Keratinocyte (primary cell): ENCODE measurements at regions not wholly inside any gene's neighbourhood (a gene's known extent, or its start where the extent isn't known, plus 50 kb on each side); places are given as distances from the start of the nearest gene placed in this dataset.

Experiments used
- DNase-seq: peaks from one replicate; pipeline ENCODE4 v3.0.0-alpha.2; 2011; ENCODE audit warnings: low read depth, missing footprints, low spot score
- FAIRE-seq: peaks from 2 replicates; lab custom pipeline; 2011; peaks lifted over from hg19 to GRCh38; lab: Jason Lieb, UNC
- H2AFZ ChIP-seq: 2 replicates; pipeline ENCODE4 v1.6.0; 2012; ENCODE audit warnings: low read length, control low read depth, inconsistent platforms; ENCODE audit not compliant: control insufficient read depth
- H3K27ac ChIP-seq: 2 replicates; pipeline ENCODE4 v1.5.1; 2011; ENCODE audit warnings: low read length; ENCODE audit not compliant: control insufficient read depth, insufficient read depth
- H3K27me3 ChIP-seq: 3 replicates; pipeline ENCODE4 v1.6.0; 2011; ENCODE audit warnings: low read length; ENCODE audit not compliant: control insufficient read depth, insufficient read depth; ENCODE audit errors: extremely low read depth
- H3K36me3 ChIP-seq, 2 experiments: 2 replicates in 1 of 2; 3 replicates in 1 of 2; pipeline ENCODE4 v1.5.1; 2011; ENCODE audit warnings: low read length in 2 of 2, mild to moderate bottlenecking in 1 of 2; ENCODE audit not compliant: control insufficient read depth in 2 of 2, insufficient read depth in 2 of 2; ENCODE audit errors: extremely low read depth in 1 of 2
- H3K4me1 ChIP-seq: 3 replicates; pipeline ENCODE4 v1.5.1; 2011; ENCODE audit warnings: low read length; ENCODE audit not compliant: control insufficient read depth, insufficient read depth; ENCODE audit errors: extremely low read depth
- H3K4me2 ChIP-seq: 3 replicates; pipeline ENCODE4 v1.6.0; 2011; ENCODE audit warnings: low read depth, low read length; ENCODE audit not compliant: control insufficient read depth, insufficient read depth; ENCODE audit errors: extremely low read depth
- H3K4me3 ChIP-seq, 3 experiments: fragments of 200-600 bp in 1 of 3; sonication (generic) in 1 of 3; 2 replicates in 2 of 3; 3 replicates in 1 of 3; pipeline ENCODE4 v1.5.1; 2011 to 2016; ENCODE audit warnings: low read length in 3 of 3, mild to moderate bottlenecking in 3 of 3, control low read depth in 2 of 3, inconsistent platforms in 1 of 3, low read depth in 1 of 3, mixed read lengths in 1 of 3, mixed run types in 1 of 3, moderate library complexity in 1 of 3; ENCODE audit not compliant: control insufficient read depth in 2 of 3, insufficient read depth in 2 of 3; ENCODE audit errors: extremely low read depth in 1 of 3
- H3K79me2 ChIP-seq: 2 replicates; pipeline ENCODE4 v1.6.0; 2012; ENCODE audit warnings: low read length; ENCODE audit not compliant: control insufficient read depth, insufficient read depth
- H3K9ac ChIP-seq: 3 replicates; pipeline ENCODE4 v1.6.0; 2011; ENCODE audit warnings: low read length; ENCODE audit not compliant: control insufficient read depth, insufficient read depth; ENCODE audit errors: extremely low read depth
- H3K9me1 ChIP-seq: 3 replicates; pipeline ENCODE4 v1.6.0; 2011; ENCODE audit warnings: low read length; ENCODE audit not compliant: control insufficient read depth, insufficient read depth; ENCODE audit errors: extremely low read depth
- H3K9me3 ChIP-seq: 2 replicates; pipeline ENCODE4 v1.5.1; 2012; ENCODE audit warnings: low read depth, low read length; ENCODE audit not compliant: control insufficient read depth
- H4K20me1 ChIP-seq: 3 replicates; pipeline ENCODE4 v1.6.0; 2011; ENCODE audit warnings: low read length; ENCODE audit not compliant: control insufficient read depth, insufficient read depth; ENCODE audit errors: extremely low read depth
- EZH2 ChIP-seq: IDR thresholded peaks from one replicate; pipeline ENCODE4 v1.6.1; 2012; ENCODE audit warnings: inconsistent platforms, mild to moderate bottlenecking, low read length, moderate library complexity
- dilution Hi-C: fragments of 300-500 bp; cut with MboI; formaldehyde crosslinking; loops from one replicate; pipeline ENCODE4 v1.7.0; 2020; ENCODE audit warnings: low sequenced_read_pairs; ENCODE audit not compliant: extremely low pct_ligation_motif_present
- TF ChIP-seq, protein P1 (sequence below), 3 experiments: IDR thresholded peaks in 1 of 3; conservative IDR thresholded peaks in 1 of 3; optimal IDR thresholded peaks in 1 of 3; 2 replicates in 2 of 3; 3 replicates in 1 of 3; pipeline versions ENCODE3 to v1.5.1; 2011; ENCODE audit warnings: low read length in 3 of 3, mild to moderate bottlenecking in 3 of 3, moderate library complexity in 2 of 3, control low read depth in 1 of 3, inconsistent platforms in 1 of 3; ENCODE audit not compliant: insufficient read depth in 2 of 3; ENCODE audit errors: extremely low read depth in 1 of 3

- no peak overlapping the region for H3K9ac ChIP-seq
- H3K4me3 ChIP-seq, result no peak overlapping the region
- no peaks in the 10 kb centered on the region for H3K4me1 ChIP-seq
- H3K36me3 ChIP-seq, result no peaks in the 10 kb centered on the region
- H3K79me2 ChIP-seq, result no peaks in the 10 kb centered on the region
- H3K27ac ChIP-seq, result no peak overlapping the region
- dilution Hi-C loops, result no loop called here
- no peaks in the 10 kb centered on the region for H3K9me1 ChIP-seq
- H3K9me3 ChIP-seq, result no peaks in the 10 kb centered on the region
- no peak overlapping the region for H2AFZ ChIP-seq
- DNase-seq, result no peak
- no peaks in the 10 kb centered on the region for H4K20me1 ChIP-seq
- TF ChIP-seq, protein P1, sequence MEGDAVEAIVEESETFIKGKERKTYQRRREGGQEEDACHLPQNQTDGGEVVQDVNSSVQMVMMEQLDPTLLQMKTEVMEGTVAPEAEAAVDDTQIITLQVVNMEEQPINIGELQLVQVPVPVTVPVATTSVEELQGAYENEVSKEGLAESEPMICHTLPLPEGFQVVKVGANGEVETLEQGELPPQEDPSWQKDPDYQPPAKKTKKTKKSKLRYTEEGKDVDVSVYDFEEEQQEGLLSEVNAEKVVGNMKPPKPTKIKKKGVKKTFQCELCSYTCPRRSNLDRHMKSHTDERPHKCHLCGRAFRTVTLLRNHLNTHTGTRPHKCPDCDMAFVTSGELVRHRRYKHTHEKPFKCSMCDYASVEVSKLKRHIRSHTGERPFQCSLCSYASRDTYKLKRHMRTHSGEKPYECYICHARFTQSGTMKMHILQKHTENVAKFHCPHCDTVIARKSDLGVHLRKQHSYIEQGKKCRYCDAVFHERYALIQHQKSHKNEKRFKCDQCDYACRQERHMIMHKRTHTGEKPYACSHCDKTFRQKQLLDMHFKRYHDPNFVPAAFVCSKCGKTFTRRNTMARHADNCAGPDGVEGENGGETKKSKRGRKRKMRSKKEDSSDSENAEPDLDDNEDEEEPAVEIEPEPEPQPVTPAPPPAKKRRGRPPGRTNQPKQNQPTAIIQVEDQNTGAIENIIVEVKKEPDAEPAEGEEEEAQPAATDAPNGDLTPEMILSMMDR (optimal IDR thresholded peaks at IDR 0.05 in 1 of 3, IDR thresholded peaks at IDR 0.05 in 1 of 3, conservative IDR thresholded peaks at IDR 0.05 in 1 of 3; ENCODE audit: extremely low read depth in 1 of 3, insufficient read depth in 2 of 3, low read length in 3 of 3), result no peak
- no peak for TF ChIP-seq EZH2
- no peaks in the 10 kb centered on the region for H3K27me3 ChIP-seq
- FAIRE-seq, result no peak
- H3K4me2 ChIP-seq, result no peak overlapping the region
Measured at GRCh38 chr13:36548129-36548528, 115.8 kb downstream of the CCNA1 start.

DNA sequence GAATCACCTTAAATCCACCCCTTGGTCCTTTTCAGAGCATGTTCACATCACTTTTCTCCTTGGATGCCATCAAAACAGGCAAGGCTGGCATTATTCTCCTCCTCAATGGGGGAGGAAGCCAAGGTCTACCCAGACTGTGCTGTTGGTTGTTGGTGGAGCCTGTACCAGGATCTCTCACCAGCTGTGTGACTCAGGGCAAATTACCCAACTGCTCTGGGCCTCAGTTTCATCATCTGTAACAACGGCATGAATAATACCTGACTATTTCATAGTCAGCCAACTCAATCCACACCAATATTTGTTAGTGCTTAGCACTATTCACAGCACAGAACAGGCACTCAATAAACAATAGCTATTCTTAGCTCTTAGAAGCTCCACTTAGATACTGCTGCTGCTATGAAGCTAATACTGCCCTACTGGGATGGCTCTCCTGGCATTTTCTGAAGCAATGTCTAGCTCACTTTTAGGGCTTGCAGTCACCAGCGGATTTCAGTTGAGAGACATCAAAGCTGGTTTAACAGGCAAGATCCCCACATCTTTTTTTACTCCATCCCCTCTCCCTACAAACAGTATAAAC, 116.9 kb downstream of the CCNA1 start:
- no peaks in the 10 kb centered on the region for H3K27me3 ChIP-seq
- no peaks in the 10 kb centered on the region for H3K79me2 ChIP-seq
- no peaks in the 10 kb centered on the region for H3K9me1 ChIP-seq
- H3K4me1 ChIP-seq, result no peaks in the 10 kb centered on the region
- FAIRE-seq (no peak), DNase-seq (no peak)
- no peak overlapping the region for H3K27ac ChIP-seq
- H3K4me3 ChIP-seq, result no peak overlapping the region
- H3K9me3 ChIP-seq, result no peaks in the 10 kb centered on the region
- TF ChIP-seq, protein P1 (optimal IDR thresholded peaks at IDR 0.05 in 1 of 3, IDR thresholded peaks at IDR 0.05 in 1 of 3, conservative IDR thresholded peaks at IDR 0.05 in 1 of 3; ENCODE audit: extremely low read depth in 1 of 3, insufficient read depth in 2 of 3, low read length in 3 of 3), result no peak
- no peak for TF ChIP-seq EZH2
- H3K36me3 ChIP-seq, result no peaks in the 10 kb centered on the region
- no peak overlapping the region for H3K4me2 ChIP-seq
- no peak overlapping the region for H3K9ac ChIP-seq
- H2AFZ ChIP-seq, result no peak overlapping the region
- H4K20me1 ChIP-seq, result no peaks in the 10 kb centered on the region
- dilution Hi-C loops, result no loop called here
